ENCODE measurements at regions not wholly inside any gene's neighbourhood (a gene's known extent, or its start where the extent isn't known, plus 50 kb on each side); places are given as distances from the start of the nearest gene placed in this dataset.
"Not testable (repeated sequence)": the region's sequence is repeated elsewhere in the genome, so short reads cannot be mapped to it uniquely, and the experiment has no call there.

DNA sequence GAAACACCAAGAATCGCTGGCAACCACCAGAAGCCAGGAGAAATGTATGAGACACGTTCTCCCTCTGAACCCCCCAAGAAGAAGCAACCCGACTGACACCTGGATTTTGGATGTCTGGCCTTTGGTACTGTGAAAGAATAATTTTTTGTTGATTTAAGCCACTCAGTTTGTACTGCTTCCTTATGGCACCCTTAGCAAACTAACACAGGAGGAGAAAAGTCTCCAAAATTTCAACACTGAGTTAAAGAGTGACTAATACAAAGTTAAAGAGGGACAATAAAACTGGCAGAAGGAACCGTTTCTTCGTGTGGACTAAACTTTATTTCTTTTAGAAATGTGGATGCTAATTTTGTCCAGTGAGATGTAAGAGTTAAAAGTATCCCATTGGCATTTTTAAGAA is 660.9 kb upstream of the LINC00305 start:
- intact Hi-C loops (cut with DNase I, micrococcal nuclease): no loop called here
- peak; percentile 88 for ATAC-seq
- DNase-seq: no peak

DNA sequence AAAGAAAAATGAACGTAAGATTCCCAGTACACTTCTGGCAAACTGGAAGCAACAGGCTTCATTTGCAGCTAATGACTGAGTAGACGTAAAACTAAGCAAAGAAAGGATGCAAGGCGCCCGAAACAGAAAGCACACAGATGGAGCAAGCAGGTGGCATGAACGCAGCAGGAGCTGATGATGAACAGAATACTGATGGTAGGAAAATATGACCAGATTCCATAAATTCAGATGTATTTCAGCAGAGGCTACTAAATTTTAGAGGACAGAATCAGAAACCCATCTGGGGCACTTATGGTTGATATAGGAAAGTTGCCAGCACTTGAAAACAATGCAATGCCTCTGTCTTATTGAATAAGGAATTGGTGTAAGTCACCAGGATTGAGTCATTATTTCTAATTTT is 658.7 kb upstream of the LINC00305 start:
- DNase-seq: no peak
- intact Hi-C loops (cut with DNase I, micrococcal nuclease): no loop called here
- ATAC-seq: no peak

DNA sequence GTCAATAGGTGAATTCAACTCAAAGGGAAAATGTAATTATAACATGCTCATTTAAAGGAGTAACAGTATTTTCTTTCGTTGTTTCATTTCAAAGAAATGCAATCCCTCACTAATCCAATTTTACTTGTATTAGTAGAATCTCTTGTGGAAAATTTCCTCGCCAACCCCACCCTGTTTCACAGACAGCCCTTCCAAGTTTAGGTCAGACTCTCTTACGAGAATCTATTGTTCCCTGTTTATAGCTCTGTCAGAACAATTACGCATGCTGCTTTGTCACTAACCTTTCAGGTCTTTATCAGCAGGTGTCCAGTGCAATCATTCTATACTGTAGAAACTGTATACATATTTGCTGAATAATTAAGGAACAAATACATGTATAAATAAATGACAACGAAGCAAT is 657.8 kb upstream of the LINC00305 start:
- ATAC-seq: peak; percentile 41
- DNase-seq: no peak
- intact Hi-C loops (cut with DNase I, micrococcal nuclease): no loop called here

DNA sequence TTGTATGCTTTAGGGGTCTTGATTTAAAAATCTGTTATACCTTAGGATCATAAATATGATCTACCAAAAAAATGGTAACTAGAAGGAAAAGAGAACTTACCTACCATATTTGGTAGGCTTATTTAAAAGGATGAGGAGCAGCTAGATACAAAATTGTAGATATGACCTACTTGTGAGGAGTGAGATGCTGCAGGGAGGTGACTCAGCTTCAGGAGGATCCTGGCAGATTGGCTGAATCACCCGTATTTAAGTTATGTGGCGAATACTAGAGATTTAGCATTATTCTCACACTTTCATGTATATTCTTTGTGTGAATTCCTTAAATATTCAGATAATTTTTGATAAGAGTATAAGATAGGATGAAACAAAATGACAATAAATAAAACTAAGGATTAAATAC is 657.3 kb upstream of the LINC00305 start:
- intact Hi-C loops (cut with DNase I, micrococcal nuclease): no loop called here

DNA sequence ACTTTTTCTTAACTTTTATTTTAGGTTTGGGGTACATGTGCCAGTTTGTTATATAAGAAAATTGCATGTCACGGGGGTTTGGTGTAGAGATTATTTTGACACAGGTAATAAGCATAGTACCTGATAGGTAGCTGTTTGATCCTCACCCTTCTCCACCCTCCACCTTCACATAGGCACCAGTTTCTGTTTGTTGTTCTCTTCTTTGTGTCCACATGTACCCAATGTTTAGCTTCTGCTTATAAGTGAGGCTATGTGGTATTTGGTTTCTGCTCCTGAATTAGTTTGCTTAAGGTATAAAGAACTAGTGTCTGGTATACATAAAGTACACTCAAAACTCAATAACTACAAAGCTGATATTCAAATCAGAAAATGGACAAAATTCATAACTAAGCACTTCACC is 654.6 kb upstream of the LINC00305 start:
- DNase-seq (no peak), ATAC-seq (peak; percentile 54)
- intact Hi-C loops (cut with DNase I, micrococcal nuclease): no loop called here

More for the DNA sequence above, 657.3 kb upstream of the LINC00305 start:
- no peak for ATAC-seq
- no peak for DNase-seq

DNA sequence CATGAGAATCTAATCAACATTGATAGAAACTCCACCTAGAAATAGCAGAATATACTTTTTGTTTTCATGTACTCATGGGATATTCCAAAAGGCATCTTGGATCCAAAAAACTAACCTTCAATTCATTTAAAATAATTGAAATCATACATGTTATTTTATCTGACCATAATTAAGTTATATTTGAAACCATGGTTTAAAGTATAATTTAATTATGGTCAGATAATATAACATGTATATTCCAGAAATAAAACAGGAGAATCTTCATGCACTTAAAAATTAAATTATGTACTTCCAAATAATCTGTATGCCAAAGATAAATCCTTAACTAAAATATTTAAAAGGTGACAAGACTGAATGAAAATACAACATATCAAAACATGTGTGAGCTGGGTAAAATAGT is 651.3 kb upstream of the LINC00305 start:
- intact Hi-C loops (cut with DNase I, micrococcal nuclease): no loop called here
- no peak for DNase-seq
- no peak for ATAC-seq

DNA sequence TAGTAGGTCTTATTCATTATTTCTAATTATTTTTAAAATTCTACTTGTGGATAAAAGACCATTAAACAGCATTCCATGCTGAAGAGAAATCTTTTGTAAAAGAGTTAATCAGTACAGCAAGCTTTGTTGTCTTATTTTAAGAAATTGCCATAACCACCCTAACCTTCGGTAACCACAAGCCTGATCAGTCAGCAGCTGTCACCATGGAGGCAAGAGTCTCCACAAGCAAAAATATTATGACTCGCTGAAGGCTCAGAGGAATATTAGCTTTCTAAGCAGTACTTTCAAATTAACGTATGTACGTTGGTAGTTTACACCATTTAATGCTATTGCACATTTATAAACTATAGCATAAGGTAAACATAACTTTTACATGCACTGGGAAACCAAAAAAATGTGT is 650.5 kb upstream of the LINC00305 start:
- ATAC-seq (no peak), DNase-seq (no peak)
- intact Hi-C loops (cut with DNase I, micrococcal nuclease): no loop called here

DNA sequence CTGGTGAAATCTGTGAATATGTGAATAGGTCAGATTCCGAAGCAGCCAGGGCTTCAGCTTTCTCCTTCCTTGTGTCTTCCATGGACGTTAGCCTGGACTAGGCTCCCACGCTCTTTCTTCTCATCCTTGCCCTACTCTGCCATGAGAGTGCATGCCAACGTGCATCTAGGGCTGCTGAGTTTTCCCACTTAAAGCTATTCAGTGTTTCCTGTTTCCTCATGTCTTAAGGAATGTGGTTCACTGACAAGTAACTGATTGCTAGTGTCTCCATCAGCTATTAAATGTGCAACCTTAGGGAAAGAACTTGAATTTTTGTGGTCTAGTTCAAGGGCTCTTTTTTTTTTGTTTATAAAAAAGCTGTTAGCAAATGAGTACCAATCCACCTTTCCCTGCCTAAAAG is 642.3 kb upstream of the LINC00305 start:
- DNase-seq (no peak), ATAC-seq (no peak)
- intact Hi-C loops (cut with DNase I, micrococcal nuclease): no loop called here

DNA sequence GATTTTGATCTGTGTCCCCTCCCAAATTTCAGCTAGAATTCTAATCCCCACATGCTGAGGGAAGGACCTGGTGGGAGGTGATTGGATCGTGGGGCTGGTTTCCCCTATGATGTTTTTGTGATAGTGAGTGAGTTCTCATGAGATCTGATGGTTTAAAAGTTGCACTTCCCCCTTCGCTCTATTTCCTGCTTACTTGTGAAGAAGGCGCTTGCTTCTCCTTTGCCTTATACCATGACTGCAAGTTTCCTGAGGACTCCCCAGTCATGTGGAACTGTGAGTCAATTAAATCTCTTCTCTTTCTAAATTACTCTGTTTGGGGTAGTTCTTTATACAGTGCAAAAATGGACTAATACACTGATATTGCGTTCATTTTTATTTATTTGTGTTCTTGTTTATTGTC is 636.8 kb upstream of the LINC00305 start:
- DNase-seq (no peak), ATAC-seq (no peak)
- intact Hi-C loops (cut with DNase I, micrococcal nuclease): no loop called here

DNA sequence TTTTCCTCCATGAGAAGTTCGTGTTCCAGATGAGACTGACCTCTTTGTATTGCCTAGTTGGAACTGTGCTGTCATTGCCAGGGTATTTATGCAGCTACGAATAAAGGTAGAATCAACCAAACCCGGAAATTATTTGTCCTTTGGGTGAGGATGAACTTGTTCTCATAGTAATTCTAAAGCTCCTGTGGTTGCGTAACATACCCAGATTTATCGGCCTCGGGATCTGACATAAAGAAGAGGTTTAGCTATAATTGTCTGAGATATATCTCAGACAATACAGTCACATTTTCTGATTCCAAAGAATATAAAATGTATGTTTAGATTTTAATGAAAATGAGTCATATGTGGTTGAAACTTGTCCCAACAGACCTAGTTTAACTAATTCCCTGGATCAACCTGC is 628.7 kb upstream of the LINC00305 start:
- DNase-seq: no peak
- intact Hi-C loops (cut with DNase I, micrococcal nuclease): no loop called here
- ATAC-seq: no peak

DNA sequence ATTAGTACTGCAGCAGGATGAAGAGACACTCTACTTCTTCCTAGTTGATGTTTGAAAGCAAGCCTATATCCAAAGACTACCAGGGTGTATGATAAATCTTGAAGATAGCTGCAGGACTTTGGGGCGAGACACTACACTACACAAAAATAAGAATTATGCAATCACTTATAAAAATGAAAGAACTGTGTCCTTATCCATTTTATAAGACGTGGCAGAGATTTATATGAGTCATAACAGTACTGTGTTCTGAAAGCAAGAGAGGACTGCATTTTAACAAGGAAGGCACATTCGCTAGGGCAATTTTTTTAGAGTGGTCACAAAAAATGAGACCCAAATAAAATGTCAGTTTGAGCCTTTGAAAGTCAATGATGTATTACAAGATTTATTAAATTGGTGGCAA is 617.0 kb upstream of the LINC00305 start:
- DNase-seq: no peak
- peak; percentile 44 for ATAC-seq
- intact Hi-C loops (cut with DNase I, micrococcal nuclease): no loop called here

DNA sequence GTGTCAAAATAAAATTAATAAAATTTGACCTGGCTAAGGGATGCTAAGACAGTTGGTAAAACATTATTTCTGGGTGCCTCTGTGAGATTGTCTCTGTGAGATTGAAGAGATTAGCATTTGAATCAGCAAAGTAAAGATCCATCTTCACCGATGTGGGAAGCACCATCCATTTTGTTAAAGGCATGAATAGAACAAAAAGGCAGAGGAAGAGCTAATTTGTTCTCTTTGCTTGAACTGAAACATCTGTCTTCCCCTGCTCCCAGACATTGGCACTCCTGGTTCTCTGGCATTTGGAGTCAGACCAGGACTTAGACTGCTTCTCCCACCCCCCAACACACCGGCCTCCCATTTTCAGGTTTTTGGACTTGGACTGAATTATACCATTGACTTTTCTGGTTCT is 603.8 kb upstream of the LINC00305 start:
- no peak for ATAC-seq
- intact Hi-C loops (cut with DNase I, micrococcal nuclease): no loop called here
- no peak for DNase-seq

DNA sequence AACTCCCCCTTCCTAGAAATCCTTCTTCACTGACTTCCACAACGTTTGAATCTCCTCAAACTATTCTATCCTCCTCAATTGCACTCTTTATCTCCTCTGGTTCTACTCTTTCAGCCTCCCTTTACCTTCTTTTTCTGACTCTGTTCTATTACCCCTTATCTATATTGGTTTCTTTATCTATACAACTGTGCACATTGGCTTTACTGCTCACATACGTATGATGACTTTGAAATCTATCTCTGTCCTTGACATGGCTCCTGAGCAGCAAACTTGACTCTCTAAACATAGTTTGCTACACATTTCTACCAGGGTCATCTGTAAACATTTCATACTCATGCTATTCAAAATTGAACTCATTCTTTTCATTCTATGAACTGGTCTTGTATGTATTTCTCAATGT is 601.0 kb upstream of the LINC00305 start:
- ATAC-seq (peak; percentile 66), DNase-seq (no peak)
- intact Hi-C loops (cut with DNase I, micrococcal nuclease): no loop called here

DNA sequence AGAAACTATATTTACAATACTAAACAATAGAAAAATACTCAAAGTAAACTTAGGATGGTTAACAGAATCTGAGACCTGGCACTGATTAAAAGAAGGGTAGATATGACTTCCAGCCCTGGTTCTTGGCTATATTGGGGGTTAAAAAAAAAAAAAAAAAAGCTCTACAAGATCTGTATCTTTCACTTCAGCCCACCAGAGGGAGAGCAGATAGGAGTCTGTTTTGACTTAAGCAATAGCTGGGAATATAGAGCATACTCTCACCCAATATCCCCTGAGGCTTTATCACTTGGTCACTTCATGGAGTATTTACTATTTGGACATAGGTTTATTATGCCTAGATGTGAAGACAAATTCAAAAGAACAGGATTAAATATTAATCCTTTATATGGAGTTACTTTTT is 598.9 kb upstream of the LINC00305 start:
- intact Hi-C loops (cut with DNase I, micrococcal nuclease): no loop called here
- DNase-seq (no peak), ATAC-seq (no peak)

DNA sequence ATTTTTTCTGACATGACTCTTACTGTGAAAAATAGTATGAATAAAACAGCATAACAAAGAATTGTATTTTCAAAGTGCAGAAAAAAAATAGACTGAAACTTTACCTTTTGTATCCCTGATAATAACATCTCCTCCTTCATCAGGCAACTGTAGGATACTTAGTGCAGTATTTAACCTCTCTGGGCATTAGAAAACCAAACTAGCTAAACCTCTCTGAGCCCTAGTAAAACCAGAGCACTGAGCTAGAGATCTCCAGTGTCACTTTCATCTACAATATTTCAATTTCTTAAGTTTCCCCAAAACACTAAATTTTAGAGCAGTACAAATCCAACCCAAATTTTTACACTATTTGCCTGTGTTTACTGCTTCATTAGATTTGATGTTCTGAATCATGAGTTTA is 594.0 kb upstream of the LINC00305 start:
- intact Hi-C loops (cut with DNase I, micrococcal nuclease): no loop called here
- ATAC-seq (no peak), DNase-seq (no peak)

DNA sequence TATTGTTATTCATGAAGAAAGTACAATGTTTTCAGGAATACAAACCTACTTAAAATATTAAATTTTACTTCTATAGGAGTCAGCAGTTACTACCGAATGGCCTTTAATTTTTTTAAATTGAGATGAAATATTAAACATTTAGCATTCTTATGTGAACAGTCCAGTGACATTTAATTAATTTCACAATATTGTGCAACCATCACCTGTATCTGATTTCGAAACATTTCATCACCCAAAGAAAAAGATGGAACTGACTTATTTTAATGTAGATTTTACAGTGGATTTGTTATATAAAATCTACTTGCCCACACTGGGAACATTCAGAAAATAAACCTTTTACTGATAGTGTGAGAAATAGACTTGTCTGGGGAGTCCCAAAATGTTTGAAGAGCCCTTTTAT is 585.2 kb upstream of the LINC00305 start:
- DNase-seq (no peak), ATAC-seq (no peak)
- intact Hi-C loops (cut with DNase I, micrococcal nuclease): no loop called here

DNA sequence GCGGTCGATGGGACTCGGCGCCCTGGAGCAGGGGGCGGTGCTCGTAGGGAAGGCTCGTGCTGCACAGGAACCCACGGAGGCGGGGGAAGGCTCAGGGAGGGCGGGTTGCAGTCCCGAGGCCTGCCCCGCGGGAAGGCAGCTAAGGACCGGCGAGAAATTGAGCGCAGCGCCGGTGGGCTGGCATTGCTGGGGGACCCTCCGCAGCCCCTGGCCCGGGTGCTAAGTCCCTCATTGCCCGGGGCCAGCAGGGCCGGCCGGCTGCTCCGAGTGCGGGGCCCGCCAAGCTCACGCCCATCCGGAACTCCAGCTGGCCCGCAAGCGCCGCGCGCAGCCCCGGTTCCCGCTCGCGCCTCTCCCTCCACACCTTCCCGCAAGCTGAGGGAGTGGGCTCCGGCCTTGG is 576.8 kb upstream of the LINC00305 start:
- intact Hi-C loops (cut with DNase I, micrococcal nuclease); ATAC-seq; DNase-seq: not testable (repeated sequence)

DNA sequence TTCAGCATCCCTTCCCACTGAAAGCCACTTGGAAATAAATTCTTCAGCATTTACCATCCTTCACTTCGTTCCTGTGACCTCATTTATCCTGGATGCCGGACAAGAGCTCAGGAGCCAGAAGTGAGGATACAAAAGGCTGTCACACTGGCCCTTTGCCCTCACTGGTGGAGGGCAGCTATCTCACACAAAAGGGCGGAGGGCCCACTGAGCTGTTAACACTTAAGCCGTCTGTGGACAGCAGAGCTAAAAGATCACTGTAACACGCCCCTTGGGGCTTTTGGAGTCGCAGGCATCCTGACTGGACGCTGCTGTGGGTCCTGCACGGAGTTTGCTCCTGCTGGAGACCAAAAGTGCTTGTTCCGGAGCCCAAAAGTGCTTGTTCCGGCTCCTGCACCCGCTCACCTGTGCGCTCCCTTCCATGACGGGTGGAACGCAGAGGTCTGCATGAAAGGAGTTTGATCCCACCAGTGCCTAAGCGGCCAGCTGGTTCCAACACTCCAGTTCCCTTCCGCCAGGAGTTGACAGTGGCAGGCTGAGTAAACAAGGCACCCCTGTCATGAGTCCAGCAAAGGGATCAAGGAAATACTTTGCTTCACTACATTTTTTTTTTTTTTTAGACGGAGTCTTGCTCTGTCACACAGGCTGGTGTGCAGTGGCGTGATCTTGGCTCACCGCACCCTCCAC is 572.0 kb upstream of the LINC00305 start:
- peak; percentile 53 to 62 for DNase-seq
- peak; percentile 97 for ATAC-seq
- intact Hi-C loops (cut with DNase I, micrococcal nuclease): no loop called here

DNA sequence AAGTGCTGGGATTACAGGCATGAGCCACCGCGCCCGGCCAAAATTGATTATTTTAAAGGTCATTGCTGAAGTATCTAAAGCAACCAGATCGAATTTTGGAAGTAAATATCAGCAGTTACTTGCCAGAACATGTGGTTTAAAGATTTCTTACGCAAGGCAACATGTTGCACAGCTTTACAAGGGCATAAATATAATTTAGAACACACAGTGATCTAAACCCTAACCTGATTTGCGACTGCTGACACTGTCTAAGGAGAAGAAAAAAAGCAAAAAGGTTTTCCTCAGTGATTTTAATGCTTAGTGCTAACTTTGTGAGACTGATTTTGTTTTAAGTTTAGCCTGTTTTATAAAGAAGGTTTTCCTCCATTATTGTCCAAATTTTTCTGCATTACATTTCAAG is 569.9 kb upstream of the LINC00305 start:
- DNase-seq (no peak), ATAC-seq (no peak)
- intact Hi-C loops (cut with DNase I, micrococcal nuclease): no loop called here

DNA sequence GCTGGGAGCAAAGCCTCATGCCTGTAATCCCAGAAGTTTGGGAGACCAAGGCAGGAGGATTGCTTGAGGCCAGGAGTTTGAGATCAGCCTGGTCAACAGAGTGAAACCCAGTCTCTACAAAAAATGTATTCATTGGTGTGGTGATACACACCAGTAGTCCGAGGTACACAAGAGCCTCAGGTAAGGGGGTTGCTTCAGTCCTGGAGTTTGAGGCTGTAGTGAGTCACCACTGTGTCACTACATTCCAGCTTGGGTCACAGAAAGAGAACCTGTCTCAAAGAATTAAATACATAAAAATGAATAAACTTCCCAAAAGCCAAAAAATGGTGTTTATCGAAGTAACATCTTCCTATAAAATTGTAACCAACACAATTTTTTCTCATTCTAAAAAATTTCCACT is 568.1 kb upstream of the LINC00305 start:
- no peak for DNase-seq
- intact Hi-C loops (cut with DNase I, micrococcal nuclease): no loop called here
- ATAC-seq: no peak

DNA sequence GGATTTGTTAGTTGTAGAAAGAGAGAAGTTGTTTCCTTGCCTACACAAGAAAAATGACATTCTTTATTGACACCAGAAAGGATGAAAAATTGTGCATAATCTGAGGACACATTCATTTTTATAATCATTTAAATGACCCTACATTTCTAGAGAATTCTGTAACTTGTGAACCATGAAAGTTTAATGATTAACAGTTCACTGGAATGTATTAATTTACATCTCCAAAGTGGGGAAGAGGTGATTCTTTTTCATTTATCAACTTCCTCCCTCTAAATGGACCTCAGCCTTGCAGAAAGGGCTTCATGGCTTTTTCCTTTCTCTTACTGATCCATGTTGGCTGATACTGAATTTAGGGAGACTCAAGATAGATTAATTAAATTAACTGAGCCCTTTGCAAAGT is 565.2 kb upstream of the LINC00305 start:
- ATAC-seq (no peak), DNase-seq (no peak)
- intact Hi-C loops (cut with DNase I, micrococcal nuclease): no loop called here

DNA sequence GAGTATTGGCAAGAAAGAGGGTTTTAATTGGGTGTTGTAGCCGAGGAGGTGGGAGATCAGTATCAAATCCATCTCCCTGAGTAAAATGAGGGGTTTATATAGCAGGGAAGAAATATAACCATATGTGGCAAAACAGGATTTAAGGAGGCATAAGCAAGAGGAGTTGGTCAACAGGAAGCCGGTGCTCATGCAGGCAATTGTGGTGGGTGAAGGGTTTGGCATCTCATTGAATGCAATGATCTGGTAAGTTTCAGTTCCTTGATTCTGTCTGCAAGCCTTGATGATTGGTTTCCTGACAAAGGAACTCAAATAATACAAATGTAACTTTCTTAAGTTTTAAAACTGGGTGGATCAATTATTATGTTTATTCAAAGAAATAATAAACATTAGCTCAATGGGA is 564.4 kb upstream of the LINC00305 start:
- ATAC-seq: no peak
- intact Hi-C loops (cut with DNase I, micrococcal nuclease): no loop called here
- DNase-seq: no peak
